Frontal cortex (tissue), 4 donors: ENCODE measurements at regions not wholly inside any gene's neighbourhood (a gene's known extent, or its start where the extent isn't known, plus 50 kb on each side); places are given as distances from the start of the nearest gene placed in this dataset. TPM values are rescaled to one million over a fixed set of nuclear protein-coding genes. Genes with fewer than 3 reads are reported as not detected.

Source experiments
- DNase-seq, 2 donors: peaks; one replicate each; pipeline ENCODE4 v3.0.0; 2012; ENCODE audit warnings: low spot score in 2 of 2
- FAIRE-seq: peaks from 2 replicates; lab custom pipeline; 2012; peaks lifted over from hg19 to GRCh38; lab: Jason Lieb, UNC
- small RNA-seq: library from RNA; depleted of rRNA; stranded (forward); fragments of <200 nt; gene quantifications from one replicate; pipeline ENCODE3, GENCODE V24; 2014
- donor health status: control.
- donor health status: control.
- donor health status: control.

DNA sequence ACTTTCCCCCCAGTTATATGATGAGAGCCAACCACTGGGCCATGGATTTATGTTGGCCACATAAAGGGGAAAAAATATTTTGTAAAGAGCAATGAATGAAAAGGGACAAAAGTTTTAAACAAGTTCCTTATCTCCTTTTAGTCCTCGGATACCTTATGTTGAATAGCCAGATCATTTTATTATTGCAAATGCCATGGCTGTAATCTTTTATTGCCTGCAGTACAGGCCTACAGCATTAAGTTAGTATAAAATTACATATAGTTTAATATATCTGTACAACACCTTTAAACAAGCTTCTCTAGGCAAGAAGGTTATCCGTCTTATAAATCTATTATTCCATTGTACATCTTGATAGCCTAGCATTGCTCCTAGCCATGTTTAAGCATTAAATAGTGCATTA is 93.9 kb upstream of the SLC35B3 start:
- DNase-seq = no peak
- no peak for FAIRE-seq

DNA sequence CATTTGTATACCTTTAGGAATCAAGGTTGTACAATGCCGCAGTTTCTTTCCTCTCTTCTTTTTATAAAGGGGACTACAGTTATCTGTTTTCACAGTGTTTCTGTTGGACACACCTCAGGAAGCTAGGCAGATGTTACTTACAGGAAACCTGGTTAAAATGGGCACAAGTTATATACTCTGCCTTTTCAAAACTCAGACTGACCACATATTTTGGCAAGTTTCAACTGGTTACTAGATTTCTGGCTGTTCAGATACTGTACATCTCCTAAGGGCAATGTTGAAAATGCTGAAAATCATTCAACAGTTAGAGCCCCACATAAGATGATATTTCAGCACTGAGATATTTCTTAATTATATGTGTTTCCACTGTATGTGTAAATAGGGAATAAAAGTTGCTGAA is 92.5 kb upstream of the SLC35B3 start:
- FAIRE-seq = no peak
- no peak for DNase-seq

DNA sequence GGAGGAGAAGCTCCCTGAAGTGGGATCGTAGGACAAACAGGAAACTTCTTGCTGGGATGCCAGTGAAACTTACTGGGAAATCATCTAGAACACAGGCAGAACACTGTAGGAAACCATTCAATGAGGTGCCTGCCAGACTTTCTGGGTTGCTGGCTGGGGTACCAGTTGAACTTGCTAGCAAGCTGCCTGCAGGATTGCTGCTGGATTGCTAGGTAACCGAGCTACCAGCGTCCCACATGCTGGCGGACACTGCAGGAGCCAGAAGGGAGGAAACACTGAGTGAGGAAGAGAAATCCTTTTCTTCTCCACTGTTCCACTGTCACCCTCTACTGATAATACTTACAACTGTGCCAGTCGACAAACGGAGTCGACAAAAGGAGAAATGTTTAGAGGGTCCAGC is 91.3 kb upstream of the SLC35B3 start:
- FAIRE-seq (no peak), DNase-seq (no peak)

DNA sequence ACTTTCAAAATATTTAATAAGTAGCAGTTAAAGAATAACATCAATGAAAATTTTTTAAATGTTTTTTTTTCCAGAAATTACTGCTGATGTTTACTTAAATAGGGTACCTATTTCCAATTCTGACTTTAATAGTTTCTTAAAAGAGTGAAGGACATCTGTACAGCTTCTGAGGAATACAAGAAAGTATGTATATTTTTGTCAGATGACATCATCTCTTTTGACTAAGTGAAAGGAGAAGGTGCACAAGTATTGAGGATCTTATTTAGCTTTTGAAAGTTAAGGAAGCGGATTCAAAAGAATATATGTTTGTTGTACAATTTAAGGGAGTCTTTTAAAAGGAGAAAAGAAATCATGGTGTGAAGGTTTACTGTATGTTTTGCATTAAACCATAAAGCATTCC is 90.0 kb upstream of the SLC35B3 start:
- FAIRE-seq (no peak), DNase-seq (no peak)

DNA sequence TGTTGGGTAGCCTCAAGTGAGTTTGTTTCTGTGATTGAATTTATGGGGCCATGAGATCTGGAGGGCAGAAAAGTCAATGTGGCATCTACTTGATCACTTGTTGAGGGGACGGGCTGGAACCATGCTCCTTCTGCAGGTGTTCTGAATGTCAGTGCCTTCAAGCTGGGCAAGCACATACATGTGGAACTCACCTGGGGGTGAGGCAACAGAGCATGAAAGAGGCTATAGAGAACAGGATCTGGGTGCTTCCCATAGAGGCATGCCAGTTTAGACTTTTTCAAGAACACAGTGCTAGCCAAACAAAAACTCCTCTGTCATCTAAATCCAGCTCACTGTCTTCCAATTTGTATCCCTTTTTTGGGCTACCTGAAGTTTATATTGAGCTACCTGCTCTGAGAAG is 77.8 kb upstream of the SLC35B3 start:
- DNase-seq = no peak
- no peak for FAIRE-seq

DNA sequence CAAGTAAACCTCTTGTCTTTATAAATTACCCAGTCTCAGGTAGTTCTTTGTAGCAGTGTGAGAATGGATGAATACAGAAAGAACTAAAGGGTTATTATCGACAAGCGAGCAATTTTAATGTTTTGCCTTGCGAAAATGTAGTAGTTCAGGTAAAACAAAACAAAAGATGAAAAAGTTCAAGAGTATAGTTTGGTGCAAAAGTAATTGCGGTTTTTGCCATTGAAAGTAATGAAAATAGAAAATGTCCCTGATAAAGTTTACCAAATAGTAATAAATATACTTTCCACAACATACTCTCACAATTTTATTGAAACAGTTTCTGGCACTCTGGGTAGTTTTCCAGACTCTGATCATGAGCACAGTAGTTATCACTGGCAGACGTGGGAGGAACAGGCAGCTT is 71.9 kb upstream of the SLC35B3 start:
- DNase-seq = no peak
- FAIRE-seq = no peak

DNA sequence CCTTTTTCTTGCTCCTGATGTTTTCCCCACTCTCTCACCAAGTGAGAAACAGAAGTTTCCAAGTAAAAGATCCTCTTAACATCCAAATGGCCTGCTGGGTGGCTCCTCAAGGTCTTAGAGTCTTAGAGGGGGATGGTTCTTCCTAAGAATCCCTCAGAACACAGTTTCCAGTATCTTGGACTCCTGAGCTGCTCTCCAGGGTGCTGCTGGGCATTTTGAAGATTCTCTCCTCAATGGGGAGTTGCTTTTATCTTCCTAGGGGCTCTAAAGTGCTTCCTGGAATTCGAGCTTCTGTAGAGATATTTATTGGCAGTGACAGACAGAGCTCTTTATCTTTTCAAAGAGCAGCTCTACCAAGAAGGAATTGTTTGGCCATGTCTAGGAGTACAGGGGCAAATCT is 70.8 kb upstream of the SLC35B3 start:
- DNase-seq (no peak), FAIRE-seq (no peak)

DNA sequence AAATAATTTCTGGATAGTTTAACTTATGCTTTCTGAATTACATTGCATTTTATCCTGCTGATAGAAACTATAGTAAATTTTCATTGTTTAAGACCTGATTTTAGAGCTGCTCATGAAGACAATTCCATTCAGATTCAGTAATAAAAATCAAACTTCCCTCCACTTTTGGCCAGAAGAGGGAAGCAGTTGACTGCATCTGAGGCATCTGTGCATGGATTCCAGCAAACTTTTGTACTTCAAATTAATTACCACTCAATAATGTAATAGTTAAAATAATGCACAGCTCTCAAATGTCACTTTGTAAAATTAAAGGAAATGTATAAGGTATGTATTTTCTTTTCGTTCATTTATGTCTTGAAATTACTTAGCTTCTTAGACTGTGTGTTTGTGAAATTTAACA is 64.2 kb upstream of the SLC35B3 start:
- FAIRE-seq (no peak), DNase-seq (peak in 1 of 2 donors; percentile 1)

DNA sequence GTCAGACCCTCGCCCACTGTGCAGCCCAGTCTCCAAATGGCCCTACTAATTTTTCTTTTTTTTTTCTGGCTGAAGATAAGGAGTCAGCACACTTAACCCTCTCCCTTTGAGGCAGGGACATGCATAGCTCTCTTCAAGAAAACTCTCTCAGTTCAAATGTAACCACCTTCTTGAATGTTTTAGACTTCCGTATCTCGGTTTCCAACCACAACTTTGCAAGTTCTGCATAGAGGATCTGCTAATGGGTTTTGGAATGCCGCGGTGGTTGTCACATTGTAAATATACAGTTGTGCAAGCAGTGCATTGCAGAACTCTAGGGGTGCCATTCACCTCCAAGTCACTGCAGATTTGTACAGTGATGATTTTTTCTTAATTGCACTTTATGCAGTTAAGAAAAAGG is 59.4 kb upstream of the SLC35B3 start:
- no peak for FAIRE-seq
- DNase-seq = no peak

DNA sequence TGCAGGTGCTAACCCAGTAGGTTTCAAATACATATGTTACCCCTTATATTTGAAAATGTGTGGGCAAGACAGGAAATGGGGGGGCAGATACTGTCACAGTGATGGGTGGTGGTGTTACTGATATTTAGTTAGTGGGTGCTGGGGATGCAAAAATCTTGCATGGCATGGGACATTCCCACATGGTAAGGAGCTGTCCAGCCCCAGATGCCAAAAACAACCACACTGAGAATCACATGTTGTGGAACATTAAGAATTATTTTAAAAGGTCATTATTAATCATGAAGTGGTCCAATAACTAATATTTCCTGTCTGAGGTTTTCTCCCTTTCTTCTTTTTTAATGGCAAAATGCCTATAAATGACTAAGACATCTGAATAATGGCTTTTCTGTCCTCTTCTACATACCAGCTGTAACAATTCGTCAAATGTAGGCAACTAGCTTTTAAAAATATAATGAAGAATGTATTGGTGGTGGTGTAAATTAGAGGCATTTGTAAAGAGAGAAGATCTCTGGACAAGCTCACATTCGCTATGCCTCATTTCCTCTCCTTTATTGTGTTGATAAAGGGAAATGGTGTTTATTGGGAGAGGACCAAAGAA is 57.3 kb upstream of the SLC35B3 start:
- FAIRE-seq = no peak
- no peak for DNase-seq

Small RNA genes in the stretch of these regions (small RNA-seq; reads per million reads assigned to genes)
- gene RF02101 (not detected), gene RNU6ATAC21P (not detected)
